NCI-H748 (cell line): ENCODE measurements at regions not wholly inside any gene's neighbourhood (a gene's known extent, or its start where the extent isn't known, plus 50 kb on each side); places are given as distances from the start of the nearest gene placed in this dataset.
"Not testable (repeated sequence)": the region's sequence is repeated elsewhere in the genome, so short reads cannot be mapped to it uniquely, and the experiment has no call there.

Source experiments
- DNase-seq: peaks from one replicate; lab custom pipeline; 2025; ENCODE audit not compliant: unreplicated experiment; lab: John Stamatoyannopoulos, UW

DNA sequence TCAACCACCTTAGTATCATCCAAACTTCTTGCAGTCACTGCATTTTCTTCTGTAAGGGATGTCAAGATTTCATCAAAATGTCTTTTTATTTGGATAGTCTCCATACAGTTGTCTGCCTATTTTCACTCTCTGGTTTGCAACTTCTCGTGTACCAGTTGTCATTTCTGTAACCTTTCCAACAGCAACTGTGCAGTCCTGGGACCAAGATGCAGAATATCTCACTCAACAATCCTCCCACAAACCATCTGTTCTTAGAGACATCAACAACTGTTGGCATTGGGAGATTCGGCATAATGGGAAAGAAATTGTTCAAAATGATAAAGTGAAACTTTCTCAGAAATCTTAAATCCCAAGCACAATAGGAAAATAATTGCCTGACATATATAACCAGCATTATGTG is 933.6 kb upstream of the SLC39A10 start:
- DNase-seq = no peak

DNA sequence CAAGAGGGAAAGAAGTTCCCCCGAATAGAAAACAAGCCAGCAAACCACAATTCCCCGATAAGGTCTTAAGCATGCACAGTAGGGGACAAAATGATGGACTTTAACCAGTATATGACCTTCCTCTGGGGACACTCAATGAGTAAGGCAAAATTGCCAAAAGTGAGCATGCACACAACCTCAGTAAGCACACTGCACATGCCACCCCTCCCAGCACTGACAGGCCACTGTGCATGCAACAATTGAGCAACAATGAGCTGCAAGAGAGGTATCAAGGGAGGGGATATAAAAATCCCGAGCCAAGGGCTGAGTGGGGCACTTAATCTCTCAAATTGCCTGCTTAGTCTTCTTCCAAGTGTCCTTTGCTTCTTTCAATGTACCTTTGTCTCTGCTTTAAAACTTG is 935.8 kb upstream of the SLC39A10 start:
- no peak for DNase-seq

DNA sequence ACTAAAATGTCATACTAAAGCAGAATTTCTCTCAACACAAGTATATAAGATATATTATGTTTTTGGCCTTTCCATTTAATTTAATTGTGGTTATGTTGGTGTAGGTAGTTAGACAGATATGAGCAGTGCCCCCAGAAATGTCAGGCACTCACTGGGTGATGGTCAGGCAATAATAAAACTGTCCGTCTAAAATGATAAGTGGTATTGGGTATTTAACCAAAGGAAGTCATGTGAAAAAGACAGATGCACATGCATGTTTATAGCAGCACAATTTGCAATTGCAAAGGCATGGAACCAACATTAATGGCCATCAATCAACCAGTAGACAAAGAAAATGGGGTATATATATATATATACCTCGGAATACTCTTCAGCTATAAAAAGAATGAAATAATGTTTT is 936.6 kb upstream of the SLC39A10 start:
- DNase-seq = no peak

DNA sequence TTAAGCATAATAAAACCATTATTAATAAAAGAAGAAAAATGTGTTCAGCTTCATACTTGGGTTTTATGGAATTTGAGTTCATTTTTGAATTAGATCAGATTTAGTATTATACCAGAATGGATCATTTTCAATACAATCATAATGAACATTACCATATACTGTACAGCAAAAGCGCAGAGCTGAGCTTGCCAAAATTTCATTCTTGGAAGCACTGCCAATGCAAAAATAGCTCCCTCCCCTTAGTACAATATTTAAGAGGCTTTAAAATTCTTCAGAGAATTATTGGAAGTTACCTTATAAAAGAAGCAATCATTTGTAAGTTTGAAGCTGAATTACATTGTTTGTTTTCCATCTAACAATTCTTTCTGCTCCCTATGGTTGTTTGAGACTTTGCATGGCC is 938.1 kb upstream of the SLC39A10 start:
- no peak for DNase-seq

DNA sequence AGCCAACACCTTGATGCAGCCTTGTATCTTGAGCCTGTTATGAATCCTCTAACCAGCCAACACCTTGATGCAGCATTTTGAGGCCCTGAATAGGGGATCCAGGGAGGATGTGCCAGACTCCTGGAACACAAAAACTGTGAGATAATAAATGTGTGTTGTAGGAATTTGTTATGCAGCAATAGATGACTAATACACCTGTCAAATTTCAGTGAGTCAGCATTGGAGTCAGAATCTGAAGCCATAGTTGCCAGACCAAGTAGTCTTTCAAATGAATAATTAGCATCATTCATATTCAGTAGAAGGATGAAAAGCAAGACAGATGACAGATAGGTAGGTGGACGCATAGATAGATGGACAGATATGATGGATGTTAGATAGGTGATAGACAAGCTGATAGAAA is 942.5 kb upstream of the SLC39A10 start:
- no peak for DNase-seq

DNA sequence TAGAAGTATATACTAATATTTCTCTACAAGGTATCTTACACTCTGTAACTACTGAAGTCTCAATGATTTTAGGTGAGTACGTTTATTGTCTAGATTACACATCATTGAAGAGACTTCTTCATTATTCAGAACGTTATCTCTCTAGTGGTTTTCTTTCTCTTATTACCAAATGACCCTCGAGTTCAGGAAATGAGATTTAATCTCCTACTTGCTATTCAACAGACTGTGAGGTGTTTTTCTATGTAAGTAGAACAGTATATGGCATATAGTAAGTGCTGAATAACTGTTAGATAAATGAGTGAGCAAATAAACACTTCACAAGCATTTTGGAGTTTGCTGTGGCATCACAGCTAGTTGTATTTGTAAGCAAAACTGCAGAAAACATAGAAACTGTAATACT is 947.2 kb upstream of the SLC39A10 start:
- DNase-seq = no peak

DNA sequence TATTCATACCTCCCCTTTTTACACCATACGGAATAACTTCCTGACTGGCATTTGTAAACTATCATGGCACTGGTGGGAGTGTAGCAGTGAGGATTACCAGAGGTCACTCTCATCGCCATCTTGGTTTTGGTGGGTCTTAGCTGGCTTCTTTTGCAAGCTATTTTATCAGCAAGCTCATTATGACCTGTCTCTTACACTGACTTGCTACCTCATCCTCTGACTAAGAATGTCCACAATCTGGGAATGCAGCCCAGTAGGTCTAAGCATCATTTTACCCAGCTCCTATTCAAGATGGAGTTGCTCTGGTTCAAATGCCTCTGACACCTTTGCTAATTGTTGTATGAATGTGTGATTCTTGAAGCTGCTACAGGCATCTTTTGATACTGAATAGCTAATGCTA is 950.8 kb upstream of the SLC39A10 start:
- DNase-seq = no peak

DNA sequence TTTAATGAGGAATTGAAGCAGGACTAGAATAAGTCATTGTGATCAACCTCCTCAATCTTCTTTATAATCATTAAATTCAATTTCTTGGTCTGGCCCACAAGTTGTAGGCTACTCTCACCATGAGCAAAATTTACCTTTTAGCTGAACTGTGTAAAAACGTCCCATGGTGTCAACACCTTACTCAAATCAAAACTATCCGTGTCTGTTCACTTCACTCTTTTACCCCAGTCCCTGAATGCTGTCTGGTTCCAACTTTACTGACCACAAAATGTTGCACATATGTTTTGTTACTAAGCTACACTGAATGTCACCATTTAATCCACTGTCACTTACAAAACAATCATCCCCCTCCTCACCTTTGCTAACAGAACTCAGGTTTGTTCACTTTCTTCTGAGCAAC is 951.6 kb upstream of the SLC39A10 start:
- no peak for DNase-seq

DNA sequence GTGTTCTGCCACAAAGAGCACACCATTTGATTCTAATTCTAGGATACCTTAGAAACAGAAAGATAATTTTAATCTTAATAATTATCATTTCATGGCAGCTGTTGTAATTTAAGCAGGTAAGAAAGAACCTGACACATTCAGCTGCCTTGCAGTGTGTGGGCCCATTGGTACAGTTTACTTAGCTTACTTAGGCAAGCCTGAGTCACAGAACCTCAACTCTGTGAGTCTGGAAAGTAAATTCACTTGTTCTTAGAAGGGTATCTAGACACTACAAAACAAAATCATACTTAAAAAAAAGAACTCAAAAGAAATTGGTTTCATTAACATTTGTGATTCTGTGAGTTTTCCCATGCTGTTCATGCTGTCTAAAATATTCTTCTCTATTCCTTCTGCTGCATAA is 956.3 kb upstream of the SLC39A10 start:
- no peak for DNase-seq

DNA sequence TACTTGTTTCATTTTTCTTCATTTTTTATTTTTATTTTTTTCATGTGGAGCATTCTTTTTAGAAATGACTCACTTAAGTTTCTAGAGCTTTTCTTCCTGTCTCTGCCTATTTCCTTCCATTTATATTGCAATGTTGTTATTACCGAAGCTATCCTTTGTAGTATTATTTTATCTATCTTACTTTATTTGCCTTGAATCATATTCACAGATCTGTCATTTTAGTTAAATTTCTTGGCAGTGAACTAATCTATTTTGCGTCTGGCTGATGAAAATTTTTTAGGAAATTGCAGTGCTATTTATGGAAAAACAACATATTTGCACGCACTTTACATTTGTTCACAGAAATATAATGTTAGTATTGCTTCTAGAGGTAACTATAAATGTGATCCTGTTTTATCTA is 956.9 kb upstream of the SLC39A10 start:
- DNase-seq = no peak

DNA sequence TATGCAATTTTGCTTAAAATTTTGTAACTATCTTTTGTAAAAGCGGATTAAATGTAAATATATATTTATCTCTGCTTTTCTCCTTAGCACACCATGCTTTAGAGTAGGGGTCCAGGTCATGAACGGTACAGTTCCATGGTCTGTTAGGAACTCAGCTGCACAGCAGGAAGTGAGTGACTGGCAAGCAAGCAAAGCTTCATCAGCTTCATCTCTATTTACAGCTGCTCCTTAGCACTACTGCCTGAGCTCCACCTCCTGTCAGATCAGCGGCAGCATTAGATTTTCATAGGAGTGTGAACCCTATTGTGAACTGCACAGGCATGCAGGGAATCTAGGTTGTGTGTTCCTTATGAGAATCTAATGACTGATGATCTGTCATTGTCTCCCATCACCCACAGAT is 959.0 kb upstream of the SLC39A10 start:
- DNase-seq = peak; percentile 37

DNA sequence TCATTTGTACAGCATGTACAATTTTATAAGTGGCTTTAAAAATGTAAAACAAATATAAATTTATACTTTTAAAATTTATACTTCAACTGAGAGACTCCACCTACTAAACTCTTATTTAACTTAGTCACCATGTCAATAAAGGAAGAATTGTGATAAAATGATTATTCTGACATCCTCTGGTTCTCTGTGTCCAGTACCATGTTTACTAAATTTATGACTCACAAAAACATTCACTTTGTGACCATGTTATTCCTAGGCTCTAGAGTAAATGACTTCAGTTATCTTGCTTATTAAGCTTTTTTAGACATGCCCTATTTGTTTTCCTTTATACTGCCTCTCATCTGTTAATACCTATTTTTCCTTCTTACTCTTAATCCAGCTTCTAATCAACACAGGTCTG is 959.6 kb upstream of the SLC39A10 start:
- DNase-seq = no peak

DNA sequence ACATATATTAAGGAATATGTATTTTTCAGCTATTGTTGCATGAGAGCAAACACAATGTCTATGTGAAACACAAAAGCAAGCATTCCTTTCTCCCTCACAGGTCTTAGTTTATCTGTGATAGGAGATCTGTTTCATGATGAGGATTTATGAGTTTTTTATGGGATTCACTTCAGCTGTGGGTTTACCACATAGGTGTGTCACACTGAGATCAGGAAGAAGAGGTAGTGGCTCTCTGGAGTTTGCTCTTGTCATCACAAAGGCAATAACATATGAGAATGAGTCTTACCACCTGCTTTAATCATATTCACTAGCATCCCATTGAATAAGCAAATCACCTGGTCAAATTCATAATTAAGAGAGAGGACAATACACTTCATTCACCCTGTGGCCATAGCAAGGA is 960.3 kb upstream of the SLC39A10 start:
- no peak for DNase-seq

DNA sequence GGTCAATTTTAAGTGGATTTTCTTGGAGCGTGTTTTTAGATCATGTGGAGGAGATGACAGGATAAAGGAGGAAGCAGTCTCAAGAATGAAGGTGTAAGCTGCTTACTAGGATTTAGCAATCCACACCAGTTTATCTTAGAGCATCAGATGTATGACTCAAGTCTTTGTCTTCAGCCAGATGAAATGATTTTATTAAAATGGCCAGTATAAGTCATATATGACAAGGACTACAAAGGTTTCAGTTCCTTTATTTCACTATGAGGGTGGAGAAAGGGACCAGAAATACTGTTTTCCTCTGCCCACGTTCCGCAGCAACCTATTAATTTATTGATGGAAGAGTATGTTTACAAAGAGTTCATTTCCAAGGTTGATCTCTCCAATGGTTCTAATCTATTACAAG is 970.5 kb upstream of the SLC39A10 start:
- no peak for DNase-seq

DNA sequence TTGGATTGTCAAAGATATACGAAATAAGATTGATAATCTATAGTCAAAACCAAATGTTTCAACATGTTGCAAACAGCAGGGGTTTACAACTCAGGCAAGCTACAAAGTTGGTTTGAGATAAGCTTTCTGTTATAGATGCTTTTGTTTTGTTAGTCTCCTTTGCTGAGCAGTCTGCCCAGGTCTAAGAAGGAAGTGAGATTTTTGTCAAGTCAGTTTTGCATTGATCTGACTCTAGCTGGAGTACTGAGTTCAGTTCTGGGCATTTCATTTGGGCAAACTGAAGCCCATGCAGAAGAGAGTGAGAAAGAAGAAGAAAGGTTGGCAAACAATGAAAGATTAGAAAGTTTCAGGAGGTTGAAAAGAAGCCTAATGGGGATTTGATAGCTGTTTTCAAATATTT is 983.0 kb upstream of the SLC39A10 start:
- DNase-seq = no peak

DNA sequence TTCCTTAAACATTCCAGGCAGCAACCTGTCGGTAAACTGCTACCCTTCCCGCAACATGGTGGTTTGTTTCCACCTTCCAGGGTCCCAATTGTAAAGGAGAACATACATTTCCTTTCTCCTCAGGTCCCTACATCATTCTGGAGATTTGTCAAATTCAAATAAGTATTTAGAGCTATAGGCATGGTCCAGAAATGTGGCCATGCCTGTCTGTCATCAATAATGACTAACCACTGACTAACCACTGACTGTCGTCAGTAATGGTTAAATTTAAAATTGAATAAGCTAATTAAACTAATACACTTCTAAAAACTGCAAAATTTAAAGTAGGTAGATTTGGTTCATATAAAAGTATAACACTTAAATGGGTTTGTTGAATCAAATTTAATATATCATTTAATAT is 984.0 kb upstream of the SLC39A10 start:
- no peak for DNase-seq

DNA sequence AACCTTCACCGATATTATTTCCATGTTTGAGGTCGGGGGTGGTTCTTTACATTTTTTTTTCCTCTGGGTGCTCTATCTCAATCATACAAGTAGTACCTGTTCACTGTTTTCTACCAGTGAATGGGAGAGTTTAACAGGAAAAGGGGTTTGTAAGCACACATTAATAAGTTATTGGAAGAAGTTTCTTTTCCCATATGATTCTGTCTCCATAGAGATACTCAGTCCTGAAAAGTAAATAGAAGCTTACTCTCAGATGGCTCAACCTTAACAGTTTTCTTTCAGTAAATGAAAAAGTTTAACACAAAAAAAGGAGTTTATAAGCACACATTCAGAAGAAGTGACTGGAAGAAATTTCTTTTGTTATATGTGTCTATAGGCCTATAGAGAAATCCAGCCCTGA is 995.6 kb upstream of the SLC39A10 start:
- no peak for DNase-seq

DNA sequence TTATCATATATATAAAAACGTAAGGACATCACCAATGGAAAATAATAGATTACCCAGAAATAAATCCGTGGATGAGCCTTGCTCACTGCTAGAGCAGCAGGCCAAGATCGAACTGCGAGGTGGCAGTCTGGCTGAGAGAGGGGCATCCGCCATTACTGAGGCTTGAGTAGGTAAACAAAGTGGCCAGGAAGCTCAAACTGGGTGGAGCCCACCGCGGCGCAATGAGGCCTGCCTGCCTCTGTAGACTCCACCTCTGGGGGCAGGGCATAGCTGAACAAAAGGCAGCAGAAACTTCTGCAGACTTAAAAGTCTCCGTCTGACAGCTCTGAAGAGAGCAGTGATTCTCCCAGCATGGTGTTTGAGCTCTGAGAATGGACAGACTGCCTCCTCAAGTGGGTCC is 1018.0 kb upstream of the SLC39A10 start:
- not testable (repeated sequence) for DNase-seq

DNA sequence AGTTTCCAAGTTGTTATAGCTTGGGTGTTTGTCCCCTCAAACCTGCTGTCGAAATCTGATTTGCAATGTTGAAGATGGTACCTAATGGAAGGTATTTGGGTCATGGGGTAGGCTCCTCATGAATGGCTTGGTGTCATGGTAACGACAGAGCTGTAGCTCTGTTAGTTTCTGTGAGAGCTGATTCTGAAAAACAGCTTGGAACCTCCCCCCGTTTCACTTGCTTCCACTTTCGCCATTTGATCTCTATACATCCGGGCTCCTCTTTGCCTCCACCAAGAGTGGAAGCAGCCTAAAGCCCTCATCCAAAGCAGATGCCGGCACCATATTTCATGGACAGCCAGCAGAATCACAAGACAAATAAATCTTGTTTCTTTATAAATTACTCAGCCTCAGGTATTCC is 1035.1 kb upstream of the SLC39A10 start:
- no peak for DNase-seq

DNA sequence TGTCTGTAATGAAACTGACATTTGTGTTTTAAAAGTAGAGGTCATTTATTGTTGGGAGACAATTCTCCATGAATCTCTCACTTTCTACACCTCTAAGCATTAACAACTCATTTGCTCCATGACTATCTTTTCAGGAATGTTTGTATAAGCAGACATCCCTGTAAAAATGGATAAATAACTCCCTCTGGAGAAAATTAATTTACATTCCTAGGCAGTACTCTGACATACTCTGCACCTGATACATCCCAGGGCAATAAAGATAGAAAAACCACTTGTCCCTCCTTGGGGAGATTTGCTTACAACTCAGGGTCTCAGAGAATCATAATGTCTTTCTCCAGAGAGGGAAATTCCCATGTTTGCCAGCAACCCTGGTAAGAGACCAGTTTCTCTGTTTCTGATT is 1037.7 kb upstream of the SLC39A10 start:
- DNase-seq = no peak

DNA sequence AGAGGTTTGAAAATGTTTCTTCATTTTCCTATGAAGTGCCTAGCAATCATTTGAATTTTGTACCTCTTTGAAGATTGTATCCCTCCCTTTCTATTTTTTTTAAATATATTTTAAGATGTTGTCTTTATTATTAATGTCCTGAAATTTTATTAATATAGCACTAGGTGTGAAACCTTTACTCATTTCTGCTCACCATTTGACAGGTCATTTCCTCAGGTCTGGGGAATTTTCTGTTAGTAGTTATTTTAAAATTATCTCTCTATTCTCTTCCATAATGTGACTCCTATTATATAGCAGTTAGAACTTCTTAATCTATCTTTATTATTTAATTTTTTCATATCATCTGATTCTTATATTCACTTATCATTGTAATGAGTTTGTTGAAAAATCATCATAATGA is 1038.6 kb upstream of the SLC39A10 start:
- no peak for DNase-seq

DNA sequence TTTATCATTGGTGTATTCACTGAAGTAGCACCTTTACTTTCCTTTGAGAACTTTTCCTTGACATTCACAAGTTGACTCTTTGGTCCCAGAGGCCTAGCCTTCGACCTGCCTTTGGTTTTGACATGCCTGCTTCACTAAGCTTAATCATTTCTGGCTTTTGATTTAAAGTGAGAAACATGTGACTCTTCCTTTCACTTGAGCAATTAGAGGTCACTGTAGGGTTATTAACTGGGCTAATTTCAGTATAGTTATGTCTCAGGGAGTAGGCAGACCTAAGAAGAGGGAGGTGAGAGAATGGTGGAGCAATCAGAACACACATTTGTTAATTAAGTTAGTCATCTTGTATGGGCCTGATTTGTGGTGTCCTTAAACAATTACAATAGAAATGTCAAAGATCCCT is 1040.7 kb upstream of the SLC39A10 start:
- DNase-seq = no peak

DNA sequence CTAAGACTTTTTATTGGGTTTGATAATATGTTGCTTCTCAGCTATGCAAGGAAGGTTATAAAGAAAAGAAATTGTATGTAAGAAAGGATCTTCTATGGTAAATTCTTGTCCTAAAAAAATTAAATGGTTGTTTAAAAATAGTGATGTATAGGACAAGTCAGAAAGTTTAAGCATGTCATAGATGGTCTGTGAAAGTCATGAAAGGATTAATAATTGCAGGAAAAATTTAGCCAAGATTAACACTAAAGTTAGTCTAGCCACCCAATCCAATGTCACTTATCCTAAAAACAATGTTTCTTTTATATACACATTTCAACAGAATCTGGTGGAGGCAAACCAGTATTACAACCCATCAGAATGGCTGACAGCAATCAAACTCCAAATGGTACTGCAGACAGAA is 1046.7 kb upstream of the SLC39A10 start:
- DNase-seq = no peak

DNA sequence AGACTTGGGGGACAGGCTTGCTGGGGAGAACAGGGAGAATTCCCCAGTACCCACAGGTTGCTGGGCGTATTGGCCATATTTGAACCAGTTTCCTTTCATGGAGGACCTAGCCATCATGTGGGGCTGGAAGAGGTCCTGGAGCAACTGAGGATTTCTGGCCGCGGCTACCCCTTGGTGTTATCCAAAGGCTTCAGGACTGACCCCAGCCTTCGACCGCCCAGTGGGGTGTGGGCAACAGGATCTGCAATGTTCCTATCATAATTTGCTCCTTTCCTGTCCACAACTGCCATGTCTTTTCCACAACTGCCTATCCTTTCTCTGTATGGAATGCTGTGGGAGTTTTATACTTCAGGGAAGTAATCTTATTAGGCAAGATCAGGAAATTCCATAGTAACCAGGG is 1053.6 kb upstream of the SLC39A10 start:
- no peak for DNase-seq
